Naive B cell (primary cell): ENCODE measurements at regions not wholly inside any gene's neighbourhood (a gene's known extent, or its start where the extent isn't known, plus 50 kb on each side); places are given as distances from the start of the nearest gene placed in this dataset.

ENCODE experiments used
- ATAC-seq, 2 donors: fragments of 150-1000 bp; cut with Tn5 transposase; 2 replicates each; pipeline ENCODE4 v1.10.0; 2021; ENCODE audit warnings: low read depth in 2 of 2, mild to moderate bottlenecking in 2 of 2, moderate library complexity in 2 of 2
- DNase-seq: peaks from one replicate; pipeline ENCODE4 v3.0.0; 2022
- H3K27ac Mint-ChIP-seq, 6 donors: one replicate each; pipeline ENCODE4 v1.8.0; 2020 to 2022; ENCODE audit warnings: mild to moderate bottlenecking in 6 of 6, mixed read lengths in 6 of 6, moderate library complexity in 5 of 6, inconsistent platforms in 2 of 6
- H3K27me3 Mint-ChIP-seq, 3 donors: one replicate each; pipeline ENCODE4 v1.8.0; 2021 to 2022; ENCODE audit warnings: mixed read lengths in 3 of 3, mild to moderate bottlenecking in 1 of 3
- H3K36me3 Mint-ChIP-seq, 2 donors: one replicate each; pipeline ENCODE4 v1.8.0; 2020 to 2022; ENCODE audit warnings: mixed read lengths in 2 of 2, inconsistent platforms in 1 of 2, mild to moderate bottlenecking in 1 of 2
- H3K4me1 Mint-ChIP-seq, 3 donors: one replicate each; pipeline ENCODE4 v1.8.0; 2020 to 2022; ENCODE audit warnings: mixed read lengths in 3 of 3, inconsistent platforms in 1 of 3, mild to moderate bottlenecking in 1 of 3, moderate library complexity in 1 of 3
- H3K4me3 Mint-ChIP-seq, 8 donors: one replicate each; pipeline ENCODE4 v1.8.0; 2020 to 2022; ENCODE audit warnings: mild to moderate bottlenecking in 8 of 8, mixed read lengths in 8 of 8, moderate library complexity in 8 of 8, inconsistent platforms in 2 of 8
- H3K9me3 Mint-ChIP-seq, 7 donors: one replicate each; pipeline ENCODE4 v1.8.0; 2020 to 2022; ENCODE audit warnings: mixed read lengths in 7 of 7, mild to moderate bottlenecking in 5 of 7, inconsistent platforms in 2 of 7, moderate library complexity in 1 of 7

DNA sequence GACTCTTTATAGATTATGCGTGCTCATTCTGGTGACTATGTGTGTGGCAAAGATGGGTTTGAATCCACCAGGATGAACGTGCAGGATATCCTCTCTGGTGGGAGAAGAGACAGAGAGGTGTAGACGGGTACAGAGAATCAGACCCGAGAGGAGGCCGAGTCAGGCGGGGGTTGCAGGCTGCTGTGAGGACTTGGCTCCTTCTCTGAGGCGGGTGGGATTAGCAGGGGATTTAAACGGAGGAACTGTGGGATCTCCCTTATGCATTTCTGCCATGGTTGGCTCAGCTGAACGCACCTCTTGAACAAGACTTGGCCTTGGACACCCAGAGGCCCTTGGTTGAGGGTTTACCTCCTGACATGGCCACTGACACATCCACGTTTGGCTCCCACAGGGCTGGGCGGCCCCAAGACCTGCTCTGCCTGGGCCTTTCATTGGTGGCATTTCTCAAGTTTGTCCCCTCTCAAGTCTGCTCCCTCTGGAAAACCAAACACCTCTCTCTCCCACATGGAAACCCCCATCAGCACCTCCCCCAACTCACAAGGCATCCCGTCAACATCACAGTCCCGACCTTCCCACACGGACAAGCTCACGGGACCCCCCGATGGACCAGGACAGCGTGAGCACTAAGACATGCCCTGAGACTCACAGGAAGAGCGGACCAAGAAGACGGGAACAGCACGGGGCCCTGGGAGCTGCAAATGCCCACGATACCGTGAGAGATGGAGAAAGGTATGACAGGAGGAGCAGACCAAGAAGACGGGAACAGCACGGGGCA, 158.3 kb downstream of the RTP5 start:
- Mint-ChIP-seq H3K27me3 (peaks cover 77 to 93% (median 87%) of the 10 kb centered on the region in 3 donors), H3K4me1 (peaks cover 20 to 24% (median 23%) of the 10 kb centered on the region in 3 donors), H3K9me3 (no peaks in the 10 kb centered on the region), H3K4me3 (no peak overlapping the region), H3K36me3 (peaks cover 0 to 27% of the 10 kb centered on the region in 2 donors), H3K27ac (peak overlapping the region in 1 of 6 donors; percentile 65)
- DNase-seq (no peak), ATAC-seq (no peak)

DNA sequence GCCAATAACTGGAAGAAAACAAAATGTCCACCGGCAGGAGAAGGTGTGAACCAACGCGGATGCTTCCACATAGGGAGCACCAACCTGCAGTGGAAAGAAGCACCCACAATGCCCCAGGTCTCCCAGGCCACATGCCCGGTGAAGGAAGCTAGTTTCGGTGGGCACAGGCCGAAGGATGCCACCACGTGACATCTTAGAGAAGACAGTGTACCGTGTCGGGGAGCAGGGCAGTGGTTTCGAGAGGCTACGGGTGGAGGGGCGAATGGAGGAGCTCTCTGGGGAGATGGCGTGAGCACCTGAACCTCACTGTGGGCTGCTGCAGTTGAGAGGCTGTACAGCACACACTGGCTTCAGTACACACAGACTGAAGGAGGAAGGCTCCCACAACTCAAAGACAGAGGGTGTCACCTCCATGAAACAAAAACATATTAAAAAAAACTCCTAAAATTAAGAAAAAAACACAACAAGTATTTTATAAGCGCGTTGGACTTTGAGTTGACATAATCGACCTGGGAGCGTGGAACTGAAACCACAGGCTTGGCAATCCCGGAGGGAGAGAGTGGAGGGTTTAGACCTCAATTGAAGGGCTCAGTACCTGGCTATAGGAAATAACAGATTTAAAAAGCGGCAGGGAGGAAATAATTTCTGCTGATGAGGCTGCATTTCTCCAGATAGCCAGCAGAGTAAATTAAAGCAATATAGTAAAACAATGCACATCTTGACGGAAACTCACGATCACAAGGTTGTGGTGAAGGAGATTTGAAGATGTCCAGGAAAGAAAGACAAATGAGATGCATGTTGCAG, 160.1 kb downstream of the RTP5 start:
- H3K4me3 Mint-ChIP-seq, result peak overlapping the region in 1 of 8 donors; percentile 77
- no peak for DNase-seq
- H3K27ac Mint-ChIP-seq, result peak overlapping the region in 2 of 6 donors; percentile 9 to 35
- ATAC-seq, result no peak
- peaks cover 20 to 24% (median 20%) of the 10 kb centered on the region in 3 donors for H3K4me1 Mint-ChIP-seq
- peaks cover 0 to 18% of the 10 kb centered on the region in 2 donors for H3K36me3 Mint-ChIP-seq
- H3K9me3 Mint-ChIP-seq, result no peaks in the 10 kb centered on the region
- peaks cover 76 to 90% (median 83%) of the 10 kb centered on the region in 3 donors for H3K27me3 Mint-ChIP-seq

DNA sequence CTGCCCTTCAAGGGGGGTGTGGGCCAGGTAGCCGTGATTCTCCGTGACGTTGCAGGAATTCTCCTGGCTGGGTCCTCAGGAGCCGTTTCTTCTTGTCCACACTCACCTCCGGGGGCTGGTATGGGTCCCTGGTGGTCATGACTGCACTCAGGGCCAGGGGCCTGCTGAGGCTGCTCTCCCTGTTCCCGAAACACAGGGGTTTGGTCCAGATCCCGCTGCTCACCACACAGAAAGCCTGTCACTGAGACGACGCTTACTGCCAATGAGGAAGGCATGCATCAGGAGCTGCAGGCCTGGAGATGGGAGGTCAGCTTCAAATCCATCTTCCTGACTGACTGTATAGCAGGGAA, 160.7 kb downstream of the RTP5 start:
- peak overlapping the region in 1 of 6 donors; percentile 9 for H3K27ac Mint-ChIP-seq
- H3K27me3 Mint-ChIP-seq, result peaks cover 70 to 89% (median 80%) of the 10 kb centered on the region in 3 donors
- DNase-seq (no peak), ATAC-seq (no peak)
- H3K4me1 Mint-ChIP-seq, result peaks cover 20 to 24% (median 20%) of the 10 kb centered on the region in 3 donors
- H3K9me3 Mint-ChIP-seq, result no peaks in the 10 kb centered on the region
- H3K36me3 Mint-ChIP-seq, result peaks cover 0 to 18% of the 10 kb centered on the region in 2 donors
- no peak overlapping the region for H3K4me3 Mint-ChIP-seq

DNA sequence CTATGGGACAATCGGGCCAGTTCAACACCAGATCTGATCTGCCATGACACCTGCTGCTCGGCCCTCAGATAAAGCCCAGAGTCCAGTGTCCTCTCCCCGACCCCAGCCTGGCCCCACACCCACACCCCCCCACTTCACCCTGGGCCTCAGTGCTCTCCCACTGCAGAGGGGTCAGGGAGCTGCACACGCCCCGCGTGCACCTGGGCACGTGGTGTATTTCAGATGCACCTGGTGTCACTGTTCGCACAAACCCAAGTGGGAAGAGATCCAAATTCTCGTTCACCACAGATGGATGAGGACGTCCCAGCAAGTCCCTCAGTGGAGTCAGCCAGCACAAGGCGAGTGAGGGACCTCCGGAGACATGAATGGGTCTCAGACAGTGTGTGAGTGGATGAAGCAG, 161.3 kb downstream of the RTP5 start:
- H3K4me3 Mint-ChIP-seq, result peak overlapping the region in 4 of 8 donors; percentile 43 to 68 (median 64)
- H3K9me3 Mint-ChIP-seq, result no peaks in the 10 kb centered on the region
- H3K27me3 Mint-ChIP-seq, result peaks cover 67 to 90% (median 82%) of the 10 kb centered on the region in 3 donors
- ATAC-seq (no peak), DNase-seq (no peak)
- peaks cover 20 to 24% (median 20%) of the 10 kb centered on the region in 3 donors for H3K4me1 Mint-ChIP-seq
- H3K36me3 Mint-ChIP-seq, result peaks cover 0 to 18% of the 10 kb centered on the region in 2 donors
- peak overlapping the region in 1 of 6 donors; percentile 15 for H3K27ac Mint-ChIP-seq

DNA sequence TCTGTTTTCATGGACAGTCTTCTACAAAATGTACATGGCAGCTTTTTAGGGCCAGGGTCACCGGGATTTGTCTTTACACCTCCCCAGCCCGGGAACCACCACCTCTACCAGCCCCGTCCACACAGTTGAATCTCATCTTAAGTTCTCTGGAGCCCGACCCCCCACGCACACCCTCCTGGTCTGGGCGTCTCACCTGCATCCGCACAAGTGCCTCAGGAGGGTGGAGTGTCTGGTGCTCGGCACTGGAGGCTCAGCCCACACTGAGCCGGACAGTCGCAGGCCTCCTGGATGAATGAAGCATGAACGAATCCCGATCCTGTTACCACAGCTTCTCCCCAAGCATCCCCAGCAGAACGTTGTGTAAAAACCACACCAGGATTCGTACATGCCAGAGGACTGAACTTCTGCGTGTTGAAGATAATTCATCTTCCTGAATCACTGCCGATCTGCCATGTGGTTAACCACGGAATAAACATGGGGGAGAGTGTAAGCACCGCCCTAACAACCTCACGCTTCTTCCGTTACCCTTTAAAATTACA, 162.0 kb downstream of the RTP5 start:
- H3K4me1 Mint-ChIP-seq, result peaks cover 20 to 24% (median 20%) of the 10 kb centered on the region in 3 donors
- peaks cover 0 to 18% of the 10 kb centered on the region in 2 donors for H3K36me3 Mint-ChIP-seq
- ATAC-seq, result peak; percentile 76 to 82

DNA sequence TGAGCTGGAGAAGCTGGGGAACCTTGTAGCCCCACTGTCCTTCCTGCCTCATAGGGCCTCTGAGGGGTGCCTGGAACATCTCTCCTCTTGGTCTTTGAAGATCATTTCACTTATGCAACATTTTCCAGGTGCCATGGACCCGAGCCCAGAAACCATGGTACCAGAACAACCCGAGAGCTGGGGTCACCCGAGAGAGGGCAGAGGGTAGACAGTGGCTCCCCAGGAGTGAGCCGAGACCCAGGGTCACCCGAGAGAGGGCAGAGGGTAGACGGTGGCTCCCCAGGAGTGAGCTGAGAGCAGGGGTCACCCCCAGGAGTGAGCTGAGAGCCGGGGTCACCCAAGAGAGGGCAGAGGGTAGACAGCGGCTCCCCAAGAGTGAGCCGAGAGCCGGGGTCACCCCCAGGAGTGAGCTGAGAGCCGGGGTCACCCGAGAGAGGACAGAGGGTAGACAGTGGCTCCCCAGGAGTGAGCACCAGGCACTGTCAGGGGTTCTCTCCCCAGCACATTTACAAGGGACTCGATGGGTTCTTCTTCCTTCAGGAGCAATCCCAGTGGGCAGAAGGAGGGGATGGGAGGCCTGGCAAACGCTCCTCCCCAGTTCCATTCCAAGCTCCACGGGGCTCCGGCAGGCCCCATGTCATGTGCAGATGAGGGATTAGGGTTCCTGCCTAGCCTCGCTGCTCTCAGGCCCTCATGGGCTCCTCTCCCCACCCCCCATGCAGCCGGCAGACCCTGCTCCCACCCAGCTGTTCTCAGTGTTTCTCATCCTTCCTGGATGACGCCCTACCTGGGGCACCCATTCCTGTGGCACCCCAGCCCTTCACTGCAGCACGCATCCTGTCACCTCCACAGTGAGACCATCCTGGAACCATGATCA, 163.5 kb downstream of the RTP5 start:
- no peak for DNase-seq
- H3K4me1 Mint-ChIP-seq, result peaks cover 13 to 24% (median 20%) of the 10 kb centered on the region in 3 donors

More for the DNA sequence above, 162.0 kb downstream of the RTP5 start:
- DNase-seq, result peak; percentile 31
- H3K4me3 Mint-ChIP-seq, result peak overlapping the region in 6 of 8 donors; percentile 7 to 68 (median 64)
- peaks cover 65 to 93% (median 82%) of the 10 kb centered on the region in 3 donors for H3K27me3 Mint-ChIP-seq
- H3K27ac Mint-ChIP-seq, result peak overlapping the region in 2 of 6 donors; percentile 52 to 53
- no peaks in the 10 kb centered on the region for H3K9me3 Mint-ChIP-seq

DNA sequence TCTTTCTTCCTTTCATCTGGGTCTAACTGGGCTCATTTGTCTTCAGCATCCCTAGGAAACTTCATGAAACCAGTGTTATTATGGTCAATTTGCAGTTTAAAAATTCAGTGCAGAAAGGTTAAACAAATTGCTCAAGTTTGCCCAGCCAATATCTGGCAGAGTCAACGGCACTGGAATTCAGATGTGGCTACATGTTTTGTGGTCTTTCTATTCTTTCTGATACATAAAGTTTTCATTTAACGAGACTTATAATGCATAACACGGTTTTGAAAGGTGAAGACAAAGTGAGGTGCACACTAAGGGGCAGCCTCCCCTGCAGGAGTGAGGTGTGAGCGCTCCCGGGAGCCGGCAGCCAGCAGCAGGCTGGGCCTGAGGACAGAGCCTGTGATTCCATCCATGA, 164.6 kb downstream of the RTP5 start:
- Mint-ChIP-seq H3K36me3 (peaks cover 0 to 10% of the 10 kb centered on the region in 2 donors), H3K4me3 (no peak overlapping the region), H3K9me3 (no peaks in the 10 kb centered on the region), H3K27me3 (peaks cover 61 to 83% (median 79%) of the 10 kb centered on the region in 3 donors), H3K4me1 (peaks cover 13 to 28% (median 20%) of the 10 kb centered on the region in 3 donors), H3K27ac (no peak overlapping the region)
- no peak for DNase-seq
- ATAC-seq, result no peak

More for the DNA sequence above, 163.5 kb downstream of the RTP5 start:
- ATAC-seq, result no peak
- H3K4me3 Mint-ChIP-seq, result no peak overlapping the region
- H3K9me3 Mint-ChIP-seq, result no peaks in the 10 kb centered on the region
- peak overlapping the region in 1 of 6 donors; percentile 20 for H3K27ac Mint-ChIP-seq
- peaks cover 65 to 84% (median 76%) of the 10 kb centered on the region in 3 donors for H3K27me3 Mint-ChIP-seq
- H3K36me3 Mint-ChIP-seq, result peaks cover 0 to 16% of the 10 kb centered on the region in 2 donors

DNA sequence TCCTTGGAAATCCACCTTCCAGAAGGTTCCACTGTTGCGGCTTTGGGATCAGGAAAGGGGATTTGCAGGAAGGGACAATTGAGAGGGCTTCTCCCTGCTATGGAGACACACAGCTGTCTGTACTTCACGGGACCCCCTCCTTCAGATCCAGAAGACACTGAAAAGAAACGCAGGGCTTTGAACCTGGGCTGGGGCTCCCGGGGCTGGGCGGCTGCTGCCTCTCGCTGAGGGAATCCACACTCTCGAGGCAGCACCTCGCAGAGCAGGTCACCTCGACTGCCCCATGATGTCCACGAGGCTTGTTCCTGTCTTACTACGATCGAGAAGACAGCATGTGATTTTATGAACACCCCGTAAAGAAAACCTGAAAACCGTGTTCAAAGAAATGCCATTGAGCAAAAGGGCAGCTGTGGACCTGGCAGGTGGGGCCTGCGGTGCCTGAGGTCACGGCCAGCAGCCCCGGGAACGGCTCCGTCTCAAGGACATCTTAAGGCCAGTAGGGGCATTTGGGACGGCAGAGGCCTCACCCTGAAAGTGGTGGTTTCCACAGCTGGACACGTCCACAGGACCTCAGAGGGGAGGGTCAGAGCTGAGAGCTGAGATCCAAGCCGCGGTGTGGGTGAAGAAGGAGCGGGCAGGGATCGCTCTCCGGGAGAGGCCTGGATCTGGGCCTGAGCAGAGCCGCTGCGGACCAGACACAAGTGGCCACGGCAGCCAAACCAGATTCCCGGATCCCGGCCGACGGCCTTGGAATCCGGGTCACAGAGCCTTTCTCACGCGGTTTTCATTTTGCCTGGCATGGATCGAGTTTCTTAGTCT, 165.7 kb downstream of the RTP5 start:
- no peak overlapping the region for H3K4me3 Mint-ChIP-seq

DNA sequence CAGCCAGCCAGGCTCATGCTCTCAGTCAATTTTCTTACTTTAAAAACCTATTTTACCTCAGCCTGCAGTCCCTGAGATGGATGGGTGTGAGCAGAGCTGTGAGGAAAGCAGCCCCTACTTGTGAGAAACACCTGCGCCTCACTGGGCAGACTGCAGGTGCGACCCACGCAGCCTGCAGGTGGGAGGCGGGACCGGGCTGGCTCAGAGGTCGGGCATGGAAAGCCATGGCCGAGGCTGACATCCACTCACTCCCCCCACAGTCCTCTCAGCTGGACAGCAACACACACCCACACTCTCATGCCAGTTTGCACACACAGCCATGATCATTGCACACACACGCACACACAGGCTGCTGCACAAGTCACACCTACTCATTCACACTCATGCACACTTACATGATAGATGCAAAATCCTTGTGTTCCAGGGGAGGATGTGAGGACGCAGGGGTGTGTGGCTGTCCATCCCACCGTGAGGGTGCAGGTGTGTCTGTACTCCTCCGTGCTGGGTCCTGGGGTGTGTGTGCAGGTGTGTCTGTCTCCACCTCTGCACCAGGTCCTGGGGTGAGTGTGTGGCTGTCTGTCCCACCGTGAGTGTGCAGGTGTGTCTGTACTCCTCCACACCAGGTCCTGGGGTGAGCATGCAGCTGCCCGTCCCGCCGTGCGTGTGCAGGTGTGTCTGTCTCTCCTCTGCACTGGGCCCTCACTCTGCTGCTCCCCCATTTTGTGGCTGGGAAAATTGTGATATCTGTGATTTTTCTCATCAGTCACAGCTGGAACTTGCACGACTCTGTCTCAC, 166.5 kb downstream of the RTP5 start:
- Mint-ChIP-seq H3K9me3 (no peaks in the 10 kb centered on the region), H3K4me3 (no peak overlapping the region), H3K27ac (peak overlapping the region in 1 of 6 donors; percentile 87), H3K36me3 (peaks cover 0 to 8% of the 10 kb centered on the region in 2 donors), H3K4me1 (peaks cover 12 to 16% (median 13%) of the 10 kb centered on the region in 3 donors), H3K27me3 (peaks cover 43 to 72% (median 71%) of the 10 kb centered on the region in 3 donors)
- ATAC-seq, result no peak
- no peak for DNase-seq

More for the DNA sequence above, 165.7 kb downstream of the RTP5 start:
- ATAC-seq, result no peak
- Mint-ChIP-seq H3K36me3 (peaks cover 0 to 10% of the 10 kb centered on the region in 2 donors), H3K4me1 (peaks cover 13 to 20% (median 20%) of the 10 kb centered on the region in 3 donors), H3K27me3 (peaks cover 51 to 77% (median 75%) of the 10 kb centered on the region in 3 donors), H3K9me3 (no peaks in the 10 kb centered on the region), H3K27ac (peak overlapping the region in 1 of 6 donors; percentile 26)
- DNase-seq, result no peak

DNA sequence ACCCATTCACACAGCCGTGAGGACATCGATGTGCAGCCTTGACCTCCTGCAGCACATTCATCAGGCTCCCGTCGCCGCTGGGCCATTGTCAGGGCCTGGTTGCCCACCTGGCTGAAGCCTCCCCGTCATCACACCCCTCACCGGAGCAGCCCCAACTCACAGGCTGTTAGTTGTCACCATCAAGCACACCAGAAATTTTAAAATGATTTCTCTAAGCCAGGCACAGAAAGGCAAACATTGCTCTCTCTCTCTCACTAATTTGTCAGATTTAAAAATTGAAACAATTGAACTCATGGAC, 167.1 kb downstream of the RTP5 start:
- Mint-ChIP-seq H3K9me3 (no peaks in the 10 kb centered on the region), H3K27me3 (peaks cover 41 to 71% (median 68%) of the 10 kb centered on the region in 3 donors), H3K4me1 (peaks cover 7 to 10% (median 7%) of the 10 kb centered on the region in 3 donors), H3K36me3 (peaks cover 0 to 2% of the 10 kb centered on the region in 2 donors), H3K4me3 (no peak overlapping the region), H3K27ac (peak overlapping the region in 1 of 6 donors; percentile 87)
- ATAC-seq, result no peak
- no peak for DNase-seq

DNA sequence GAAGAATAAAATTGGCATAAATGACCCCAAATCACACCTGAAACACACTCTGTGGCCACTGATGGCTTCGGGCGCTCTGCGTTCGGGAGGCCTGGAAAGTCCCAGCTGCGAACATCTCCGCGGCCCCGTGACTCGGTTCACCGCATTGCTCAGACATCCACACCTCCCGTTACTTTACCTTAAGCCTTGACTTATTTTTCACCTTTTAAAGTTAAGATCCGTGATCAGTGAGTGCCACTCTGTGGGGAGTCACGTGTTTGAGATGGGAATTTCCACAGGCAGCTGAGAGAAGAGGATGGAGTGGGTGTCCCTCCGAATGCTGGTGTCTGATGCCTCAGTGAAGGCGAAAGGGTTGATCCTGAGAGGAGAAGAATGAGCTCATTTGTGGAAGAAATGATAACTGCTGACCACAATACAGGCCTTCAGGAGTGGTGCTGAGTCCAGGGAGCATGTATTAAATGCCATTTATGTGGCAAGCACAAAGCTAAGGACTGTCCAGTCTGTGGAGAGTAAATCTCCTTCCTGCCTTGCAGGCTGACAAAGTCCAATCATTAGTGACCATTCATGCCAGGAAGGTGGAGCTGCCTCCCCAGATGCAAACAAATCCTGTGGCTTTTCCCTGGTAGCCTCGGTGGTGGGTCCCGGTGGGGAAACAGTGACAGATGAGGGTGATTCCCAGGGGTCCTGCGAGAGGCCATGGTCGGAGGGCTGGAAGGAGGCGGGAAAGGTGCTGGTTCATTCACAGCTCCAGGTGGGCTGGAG, 168.8 kb downstream of the RTP5 start:
- Mint-ChIP-seq H3K4me3 (no peak overlapping the region), H3K27ac (no peak overlapping the region), H3K9me3 (no peaks in the 10 kb centered on the region), H3K36me3 (no peaks in the 10 kb centered on the region), H3K4me1 (peaks cover 0 to 4% (median 0%) of the 10 kb centered on the region in 3 donors), H3K27me3 (peaks cover 38 to 70% (median 68%) of the 10 kb centered on the region in 3 donors)
- no peak for ATAC-seq
- DNase-seq, result no peak
